GM23338 (cell line): ENCODE measurements at regions not wholly inside any gene's neighbourhood (a gene's known extent, or its start where the extent isn't known, plus 50 kb on each side); places are given as distances from the start of the nearest gene placed in this dataset.

Experiments used
- ATAC-seq: fragments of 200-7000 bp; cut with Tn5 transposase; 3 replicates; pipeline ENCODE4 v1.9.1; 2020
- DNase-seq: peaks from one replicate; pipeline ENCODE4 v3.0.0-alpha.2; 2015; ENCODE audit warnings: low spot score
- H2AFZ ChIP-seq: fragments of 200-600 bp; sonication (generic); 2 replicates; pipeline ENCODE4 v1.8.0; 2016; ENCODE audit warnings: antibody characterized with exemption, mild to moderate bottlenecking, moderate library complexity
- H3F3A ChIP-seq: fragments of 200-600 bp; sonication (generic); replicated peaks from 2 replicates; pipeline ENCODE4 v1.8.0; 2017; ENCODE audit warnings: antibody characterized with exemption, mixed run types, low read depth
- H3K27ac ChIP-seq: fragments of 200-600 bp; sonication (generic); 2 replicates; pipeline ENCODE4 v1.6.1; 2016; ENCODE audit warnings: low read depth
- H3K27me3 ChIP-seq: fragments of 200-600 bp; sonication (generic); 2 replicates; pipeline ENCODE4 v1.8.0; 2016; ENCODE audit warnings: mild to moderate bottlenecking, mixed run types, moderate library complexity; ENCODE audit not compliant: insufficient read depth
- H3K36me3 ChIP-seq: fragments of 200-600 bp; sonication (generic); 2 replicates; pipeline ENCODE4 v1.8.0; 2016; ENCODE audit warnings: mild to moderate bottlenecking; ENCODE audit not compliant: insufficient read depth
- H3K4me1 ChIP-seq: fragments of 200-600 bp; sonication (generic); 2 replicates; pipeline ENCODE4 v1.8.0; 2016; ENCODE audit warnings: mild to moderate bottlenecking, moderate library complexity; ENCODE audit not compliant: insufficient read depth
- H3K4me2 ChIP-seq: fragments of 200-600 bp; sonication (generic); 2 replicates; pipeline ENCODE4 v1.7.1; 2017; ENCODE audit warnings: mixed run types
- H3K4me3 ChIP-seq: fragments of 200-600 bp; sonication (generic); 2 replicates; pipeline ENCODE4 v1.6.1; 2016; ENCODE audit warnings: mixed run types
- H3K79me2 ChIP-seq: fragments of 200-600 bp; sonication (generic); replicated peaks from 2 replicates; pipeline ENCODE4 v1.8.0; 2017; ENCODE audit warnings: mild to moderate bottlenecking; ENCODE audit not compliant: insufficient read depth
- H3K9me2 ChIP-seq: fragments of 200-600 bp; sonication (generic); 2 replicates; pipeline ENCODE4 v1.8.0; 2017; ENCODE audit not compliant: insufficient read depth
- H4K20me1 ChIP-seq: fragments of 200-600 bp; sonication (generic); replicated peaks from 2 replicates; pipeline ENCODE4 v1.8.0; 2017; ENCODE audit warnings: mild to moderate bottlenecking; ENCODE audit not compliant: insufficient read depth
- H3K27ac Mint-ChIP-seq: 2 replicates; pipeline ENCODE4 v1.8.0; 2020; ENCODE audit warnings: inconsistent platforms, mild to moderate bottlenecking, moderate library complexity, mixed read lengths
- H3K27me3 Mint-ChIP-seq: 3 replicates; pipeline ENCODE4 v1.8.0; 2022; ENCODE audit warnings: low read depth, mild to moderate bottlenecking, moderate library complexity, mixed read lengths, inconsistent platforms; ENCODE audit not compliant: insufficient read depth, poor library complexity
- H3K36me3 Mint-ChIP-seq: 3 replicates; pipeline ENCODE4 v1.8.0; 2021; ENCODE audit warnings: low read depth, mild to moderate bottlenecking, inconsistent platforms, moderate library complexity, mixed read lengths
- H3K4me1 Mint-ChIP-seq: 3 replicates; pipeline ENCODE4 v1.8.0; 2020; ENCODE audit warnings: mild to moderate bottlenecking, inconsistent platforms, mixed read lengths
- H3K4me3 Mint-ChIP-seq: 3 replicates; pipeline ENCODE4 v1.8.0; 2021; ENCODE audit warnings: moderate library complexity, mild to moderate bottlenecking, inconsistent platforms, mixed read lengths
- H3K9me3 Mint-ChIP-seq: 3 replicates; pipeline ENCODE4 v1.8.0; 2020; ENCODE audit warnings: moderate library complexity, mild to moderate bottlenecking, inconsistent platforms, mixed read lengths
- CREB1 ChIP-seq: fragments of 250-450 bp; sonication (Bioruptor Pico); IDR thresholded peaks from 2 replicates; pipeline ENCODE4 v1.5.0; 2020; ENCODE audit warnings: low read depth, mild to moderate bottlenecking, moderate library complexity
- EZH2phosphoT487 ChIP-seq: fragments of 200-600 bp; sonication (generic); IDR thresholded peaks from one replicate; pipeline ENCODE4 v1.8.1; 2018; ENCODE audit warnings: antibody characterized with exemption; ENCODE audit not compliant: unreplicated experiment
- POLR2AphosphoS5 ChIP-seq: IDR thresholded peaks from 2 replicates; pipeline ENCODE4 v1.6.1; 2016; ENCODE audit warnings: antibody characterized with exemption, low read depth
- STAT1 ChIP-seq: IDR thresholded peaks from one replicate; pipeline ENCODE4 v1.6.1; 2016; ENCODE audit warnings: antibody characterized with exemption; ENCODE audit not compliant: unreplicated experiment
- ZNF331 ChIP-seq: fragments of 250-450 bp; sonication (Bioruptor Pico); IDR thresholded peaks from 2 replicates; pipeline ENCODE4 v1.5.0; 2020; ENCODE audit warnings: low read depth, mild to moderate bottlenecking, moderate library complexity
- TF ChIP-seq, protein P1 (sequence below): fragments of 250-450 bp; sonication (Bioruptor Pico); IDR thresholded peaks from 2 replicates; pipeline ENCODE4 v1.5.0; 2020; ENCODE audit warnings: mild to moderate bottlenecking, moderate library complexity
- TF ChIP-seq, protein P2 (sequence below), 2 experiments: fragments of 200-600 bp in 1 of 2; sonication (generic) in 1 of 2; conservative IDR thresholded peaks; 2 replicates each; pipeline versions ENCODE4 v1.5.1 to v1.6.1; 2016 to 2017; ENCODE audit warnings: antibody characterized with exemption in 2 of 2, low read depth in 2 of 2, mild to moderate bottlenecking in 2 of 2, moderate library complexity in 1 of 2
- TF ChIP-seq, protein P3 (sequence below): IDR thresholded peaks from 2 replicates; pipeline ENCODE4 v1.6.1; 2016; ENCODE audit warnings: antibody characterized with exemption

DNA sequence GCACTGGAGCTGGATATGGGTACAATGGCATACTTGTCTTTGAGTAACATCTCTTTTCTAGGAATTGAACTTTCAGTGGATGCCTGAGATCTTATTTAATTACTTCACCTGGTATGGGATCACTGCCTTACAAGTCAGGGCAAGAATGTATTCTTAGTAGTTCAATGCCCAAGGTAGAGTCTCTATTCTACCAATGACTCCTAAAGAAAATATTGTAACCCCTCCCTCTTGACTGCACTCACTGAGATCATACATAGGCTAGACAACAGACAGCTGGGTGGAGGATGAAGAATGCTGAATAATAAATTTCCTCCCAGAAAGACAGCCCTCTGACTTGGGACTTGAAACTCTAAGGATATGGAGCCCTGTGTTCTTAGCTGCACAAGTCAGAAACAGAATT lies 1216.3 kb upstream of the ACO1 start:
- Mint-ChIP-seq H3K27me3 (no peaks in the 10 kb centered on the region), H3K27ac (no peak overlapping the region), H3K9me3 (peaks cover 7% of the 10 kb centered on the region; the same call in 2 of the 3 replicates), H3K4me3 (no peak overlapping the region), H3K4me1 (no peaks in the 10 kb centered on the region), H3K36me3 (no peaks in the 10 kb centered on the region)
- Histone ChIP-seq H3K4me1 (no peaks in the 10 kb centered on the region), H3K9me2 (peaks cover 24% of the 10 kb centered on the region), H3K4me2 (no peak overlapping the region), H3K27me3 (no peaks in the 10 kb centered on the region), H3K79me2 (no peaks in the 10 kb centered on the region), H2AFZ (no peak overlapping the region), H4K20me1 (no peaks in the 10 kb centered on the region), H3K4me3 (no peak overlapping the region), H3F3A (no peaks in the 10 kb centered on the region), H3K27ac (no peak overlapping the region), H3K36me3 (no peaks in the 10 kb centered on the region)
- no peak for DNase-seq
- ATAC-seq = no peak
- TF ChIP-seq ZNF331 (CRISPR knock-in tag) = no peak
- TF ChIP-seq CREB1 (CRISPR knock-in tag) = no peak
- TF ChIP-seq POLR2AphosphoS5 = no peak
- TF ChIP-seq, protein P1, sequence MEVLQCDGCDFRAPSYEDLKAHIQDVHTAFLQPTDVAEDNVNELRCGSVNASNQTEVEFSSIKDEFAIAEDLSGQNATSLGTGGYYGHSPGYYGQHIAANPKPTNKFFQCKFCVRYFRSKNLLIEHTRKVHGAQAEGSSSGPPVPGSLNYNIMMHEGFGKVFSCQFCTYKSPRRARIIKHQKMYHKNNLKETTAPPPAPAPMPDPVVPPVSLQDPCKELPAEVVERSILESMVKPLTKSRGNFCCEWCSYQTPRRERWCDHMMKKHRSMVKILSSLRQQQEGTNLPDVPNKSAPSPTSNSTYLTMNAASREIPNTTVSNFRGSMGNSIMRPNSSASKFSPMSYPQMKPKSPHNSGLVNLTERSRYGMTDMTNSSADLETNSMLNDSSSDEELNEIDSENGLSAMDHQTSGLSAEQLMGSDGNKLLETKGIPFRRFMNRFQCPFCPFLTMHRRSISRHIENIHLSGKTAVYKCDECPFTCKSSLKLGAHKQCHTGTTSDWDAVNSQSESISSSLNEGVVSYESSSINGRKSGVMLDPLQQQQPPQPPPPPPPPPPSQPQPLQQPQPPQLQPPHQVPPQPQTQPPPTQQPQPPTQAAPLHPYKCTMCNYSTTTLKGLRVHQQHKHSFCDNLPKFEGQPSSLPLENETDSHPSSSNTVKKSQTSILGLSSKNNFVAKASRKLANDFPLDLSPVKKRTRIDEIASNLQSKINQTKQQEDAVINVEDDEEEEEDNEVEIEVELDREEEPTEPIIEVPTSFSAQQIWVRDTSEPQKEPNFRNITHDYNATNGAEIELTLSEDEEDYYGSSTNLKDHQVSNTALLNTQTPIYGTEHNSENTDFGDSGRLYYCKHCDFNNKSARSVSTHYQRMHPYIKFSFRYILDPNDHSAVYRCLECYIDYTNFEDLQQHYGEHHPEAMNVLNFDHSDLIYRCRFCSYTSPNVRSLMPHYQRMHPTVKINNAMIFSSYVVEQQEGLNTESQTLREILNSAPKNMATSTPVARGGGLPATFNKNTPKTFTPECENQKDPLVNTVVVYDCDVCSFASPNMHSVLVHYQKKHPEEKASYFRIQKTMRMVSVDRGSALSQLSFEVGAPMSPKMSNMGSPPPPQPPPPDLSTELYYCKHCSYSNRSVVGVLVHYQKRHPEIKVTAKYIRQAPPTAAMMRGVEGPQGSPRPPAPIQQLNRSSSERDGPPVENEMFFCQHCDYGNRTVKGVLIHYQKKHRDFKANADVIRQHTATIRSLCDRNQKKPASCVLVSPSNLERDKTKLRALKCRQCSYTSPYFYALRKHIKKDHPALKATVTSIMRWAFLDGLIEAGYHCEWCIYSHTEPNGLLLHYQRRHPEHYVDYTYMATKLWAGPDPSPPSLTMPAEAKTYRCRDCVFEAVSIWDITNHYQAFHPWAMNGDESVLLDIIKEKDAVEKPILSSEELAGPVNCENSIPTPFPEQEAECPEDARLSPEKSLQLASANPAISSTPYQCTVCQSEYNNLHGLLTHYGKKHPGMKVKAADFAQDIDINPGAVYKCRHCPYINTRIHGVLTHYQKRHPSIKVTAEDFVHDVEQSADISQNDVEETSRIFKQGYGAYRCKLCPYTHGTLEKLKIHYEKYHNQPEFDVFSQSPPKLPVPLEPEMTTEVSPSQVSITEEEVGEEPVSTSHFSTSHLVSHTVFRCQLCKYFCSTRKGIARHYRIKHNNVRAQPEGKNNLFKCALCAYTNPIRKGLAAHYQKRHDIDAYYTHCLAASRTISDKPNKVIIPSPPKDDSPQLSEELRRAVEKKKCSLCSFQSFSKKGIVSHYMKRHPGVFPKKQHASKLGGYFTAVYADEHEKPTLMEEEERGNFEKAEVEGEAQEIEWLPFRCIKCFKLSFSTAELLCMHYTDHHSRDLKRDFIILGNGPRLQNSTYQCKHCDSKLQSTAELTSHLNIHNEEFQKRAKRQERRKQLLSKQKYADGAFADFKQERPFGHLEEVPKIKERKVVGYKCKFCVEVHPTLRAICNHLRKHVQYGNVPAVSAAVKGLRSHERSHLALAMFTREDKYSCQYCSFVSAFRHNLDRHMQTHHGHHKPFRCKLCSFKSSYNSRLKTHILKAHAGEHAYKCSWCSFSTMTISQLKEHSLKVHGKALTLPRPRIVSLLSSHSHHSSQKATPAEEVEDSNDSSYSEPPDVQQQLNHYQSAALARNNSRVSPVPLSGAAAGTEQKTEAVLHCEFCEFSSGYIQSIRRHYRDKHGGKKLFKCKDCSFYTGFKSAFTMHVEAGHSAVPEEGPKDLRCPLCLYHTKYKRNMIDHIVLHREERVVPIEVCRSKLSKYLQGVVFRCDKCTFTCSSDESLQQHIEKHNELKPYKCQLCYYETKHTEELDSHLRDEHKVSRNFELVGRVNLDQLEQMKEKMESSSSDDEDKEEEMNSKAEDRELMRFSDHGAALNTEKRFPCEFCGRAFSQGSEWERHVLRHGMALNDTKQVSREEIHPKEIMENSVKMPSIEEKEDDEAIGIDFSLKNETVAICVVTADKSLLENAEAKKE (CRISPR knock-in tag) = no peak
- no peak for TF ChIP-seq STAT1
- TF ChIP-seq, protein P2, sequence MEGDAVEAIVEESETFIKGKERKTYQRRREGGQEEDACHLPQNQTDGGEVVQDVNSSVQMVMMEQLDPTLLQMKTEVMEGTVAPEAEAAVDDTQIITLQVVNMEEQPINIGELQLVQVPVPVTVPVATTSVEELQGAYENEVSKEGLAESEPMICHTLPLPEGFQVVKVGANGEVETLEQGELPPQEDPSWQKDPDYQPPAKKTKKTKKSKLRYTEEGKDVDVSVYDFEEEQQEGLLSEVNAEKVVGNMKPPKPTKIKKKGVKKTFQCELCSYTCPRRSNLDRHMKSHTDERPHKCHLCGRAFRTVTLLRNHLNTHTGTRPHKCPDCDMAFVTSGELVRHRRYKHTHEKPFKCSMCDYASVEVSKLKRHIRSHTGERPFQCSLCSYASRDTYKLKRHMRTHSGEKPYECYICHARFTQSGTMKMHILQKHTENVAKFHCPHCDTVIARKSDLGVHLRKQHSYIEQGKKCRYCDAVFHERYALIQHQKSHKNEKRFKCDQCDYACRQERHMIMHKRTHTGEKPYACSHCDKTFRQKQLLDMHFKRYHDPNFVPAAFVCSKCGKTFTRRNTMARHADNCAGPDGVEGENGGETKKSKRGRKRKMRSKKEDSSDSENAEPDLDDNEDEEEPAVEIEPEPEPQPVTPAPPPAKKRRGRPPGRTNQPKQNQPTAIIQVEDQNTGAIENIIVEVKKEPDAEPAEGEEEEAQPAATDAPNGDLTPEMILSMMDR (conservative IDR thresholded peaks at IDR 0.05; ENCODE audit: low read depth in 2 of 2) = no peak
- TF ChIP-seq, protein P3, sequence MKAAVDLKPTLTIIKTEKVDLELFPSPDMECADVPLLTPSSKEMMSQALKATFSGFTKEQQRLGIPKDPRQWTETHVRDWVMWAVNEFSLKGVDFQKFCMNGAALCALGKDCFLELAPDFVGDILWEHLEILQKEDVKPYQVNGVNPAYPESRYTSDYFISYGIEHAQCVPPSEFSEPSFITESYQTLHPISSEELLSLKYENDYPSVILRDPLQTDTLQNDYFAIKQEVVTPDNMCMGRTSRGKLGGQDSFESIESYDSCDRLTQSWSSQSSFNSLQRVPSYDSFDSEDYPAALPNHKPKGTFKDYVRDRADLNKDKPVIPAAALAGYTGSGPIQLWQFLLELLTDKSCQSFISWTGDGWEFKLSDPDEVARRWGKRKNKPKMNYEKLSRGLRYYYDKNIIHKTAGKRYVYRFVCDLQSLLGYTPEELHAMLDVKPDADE = no peak
- no peak for TF ChIP-seq EZH2phosphoT487
